ENCODE measurements at regions not wholly inside any gene's neighbourhood (a gene's known extent, or its start where the extent isn't known, plus 50 kb on each side); places are given as distances from the start of the nearest gene placed in this dataset.

DNA sequence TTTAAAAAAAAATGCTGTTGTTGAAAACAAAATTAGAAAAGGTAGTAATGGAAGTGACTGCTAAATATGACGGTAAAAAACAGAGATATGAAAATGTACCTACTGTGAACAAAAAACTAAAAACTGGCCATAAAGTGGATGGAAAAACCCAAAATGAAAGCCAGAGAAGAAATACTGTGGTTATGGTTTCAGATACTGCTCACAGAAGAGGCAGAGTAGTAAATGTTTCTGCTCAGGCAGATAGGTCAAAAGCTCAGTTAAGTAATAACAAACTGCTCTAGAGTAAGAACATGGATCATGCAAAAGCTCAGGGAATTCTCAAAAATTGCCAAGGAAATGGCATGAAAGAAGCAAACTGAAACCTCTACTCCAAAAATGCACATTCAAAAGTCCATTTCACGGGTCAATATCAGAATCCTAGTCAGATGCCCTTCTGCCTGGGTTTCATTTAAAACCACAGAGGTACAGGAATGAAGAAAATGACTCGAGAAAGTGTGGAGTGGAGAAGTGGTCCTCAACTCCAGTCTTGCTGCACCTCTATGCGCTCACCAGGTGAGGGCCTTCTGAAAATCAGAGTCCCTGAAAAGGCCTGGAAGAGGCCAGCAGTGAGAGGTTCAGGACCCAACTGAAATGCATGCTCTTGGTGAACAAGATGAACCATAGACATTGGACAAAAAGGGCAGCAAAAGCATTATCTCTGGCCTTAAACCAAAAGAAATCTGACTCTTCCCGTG, 315.0 kb upstream of the SPRY2 start:
- H3K27me3 ChIP-seq (ENCODE audit: control insufficient read depth, insufficient read depth, low read length): peaks cover 2% of the 10 kb centered on the region
- TF ChIP-seq, protein P1, sequence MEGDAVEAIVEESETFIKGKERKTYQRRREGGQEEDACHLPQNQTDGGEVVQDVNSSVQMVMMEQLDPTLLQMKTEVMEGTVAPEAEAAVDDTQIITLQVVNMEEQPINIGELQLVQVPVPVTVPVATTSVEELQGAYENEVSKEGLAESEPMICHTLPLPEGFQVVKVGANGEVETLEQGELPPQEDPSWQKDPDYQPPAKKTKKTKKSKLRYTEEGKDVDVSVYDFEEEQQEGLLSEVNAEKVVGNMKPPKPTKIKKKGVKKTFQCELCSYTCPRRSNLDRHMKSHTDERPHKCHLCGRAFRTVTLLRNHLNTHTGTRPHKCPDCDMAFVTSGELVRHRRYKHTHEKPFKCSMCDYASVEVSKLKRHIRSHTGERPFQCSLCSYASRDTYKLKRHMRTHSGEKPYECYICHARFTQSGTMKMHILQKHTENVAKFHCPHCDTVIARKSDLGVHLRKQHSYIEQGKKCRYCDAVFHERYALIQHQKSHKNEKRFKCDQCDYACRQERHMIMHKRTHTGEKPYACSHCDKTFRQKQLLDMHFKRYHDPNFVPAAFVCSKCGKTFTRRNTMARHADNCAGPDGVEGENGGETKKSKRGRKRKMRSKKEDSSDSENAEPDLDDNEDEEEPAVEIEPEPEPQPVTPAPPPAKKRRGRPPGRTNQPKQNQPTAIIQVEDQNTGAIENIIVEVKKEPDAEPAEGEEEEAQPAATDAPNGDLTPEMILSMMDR (IDR thresholded peaks at IDR 0.05; ENCODE audit: insufficient read depth, low read length, poor library complexity, severe bottlenecking): no peak
- no peaks in the 10 kb centered on the region for H3K36me3 ChIP-seq (ENCODE audit: control insufficient read depth, insufficient read depth, low read length)
- no peak overlapping the region for H3K4me3 ChIP-seq (ENCODE audit: low read depth, low read length)
- DNase-seq (ENCODE audit: low read depth): no peak

DNA sequence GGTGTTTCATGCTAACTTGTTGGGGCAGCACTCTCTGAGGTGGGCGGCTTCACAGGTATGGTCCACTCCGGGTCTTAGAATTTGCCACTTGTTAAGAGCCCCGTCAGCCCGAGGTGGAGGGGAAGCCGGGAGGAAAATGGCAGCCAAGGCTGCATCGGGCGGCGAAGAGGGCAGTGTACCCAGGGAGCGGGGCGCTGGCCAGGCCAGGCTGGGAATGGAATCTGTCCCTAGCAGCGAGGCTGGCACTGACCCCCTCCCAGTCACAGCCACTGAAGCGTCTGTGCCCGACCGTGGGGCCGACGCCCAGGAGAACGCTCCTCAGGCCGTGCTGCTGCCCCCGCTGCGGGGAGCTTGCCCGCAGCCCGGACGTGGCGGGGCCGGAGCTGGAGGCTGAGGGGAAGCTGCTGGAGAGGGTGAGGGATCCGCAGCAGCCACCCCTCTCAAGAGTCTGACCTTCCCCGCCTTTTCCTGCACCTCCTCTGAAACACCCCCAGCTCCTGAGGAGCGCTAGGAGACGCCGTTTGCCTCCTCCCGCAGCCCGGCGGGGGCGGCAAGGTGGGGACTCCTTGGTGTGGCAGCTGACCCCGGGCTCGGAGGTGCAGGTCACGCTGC, 313.8 kb upstream of the SPRY2 start:
- peak overlapping the region; percentile 69 for H3K4me3 ChIP-seq (ENCODE audit: low read depth, low read length)
- H3K36me3 ChIP-seq (ENCODE audit: control insufficient read depth, insufficient read depth, low read length): no peaks in the 10 kb centered on the region
- peaks cover 2% of the 10 kb centered on the region for H3K27me3 ChIP-seq (ENCODE audit: control insufficient read depth, insufficient read depth, low read length)
- TF ChIP-seq, protein P1 (IDR thresholded peaks at IDR 0.05; ENCODE audit: insufficient read depth, low read length, poor library complexity, severe bottlenecking): no peak
- no peak for DNase-seq (ENCODE audit: low read depth)

DNA sequence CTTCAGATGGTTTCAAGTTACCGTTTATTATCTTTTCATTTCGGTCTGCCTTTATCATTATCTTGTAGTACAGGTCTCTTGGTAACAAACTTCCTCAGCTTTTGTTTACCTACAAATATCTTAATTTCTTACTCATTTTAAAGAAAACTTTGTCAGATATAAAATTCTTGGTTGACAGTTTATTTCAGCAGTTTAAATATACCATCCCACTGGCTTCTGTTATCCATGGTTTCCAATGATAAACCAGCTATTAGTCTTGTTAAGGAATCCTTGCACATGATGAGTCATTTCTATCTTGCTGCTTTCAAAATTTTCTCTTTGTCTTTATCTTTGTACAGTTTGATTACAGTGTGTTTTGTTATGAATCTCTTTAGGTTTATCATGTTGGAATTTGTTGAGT, 308.3 kb upstream of the SPRY2 start:
- TF ChIP-seq, protein P1 (IDR thresholded peaks at IDR 0.05; ENCODE audit: insufficient read depth, low read length, poor library complexity, severe bottlenecking): no peak
- H3K27me3 ChIP-seq (ENCODE audit: control insufficient read depth, insufficient read depth, low read length): no peaks in the 10 kb centered on the region
- no peak overlapping the region for H3K4me3 ChIP-seq (ENCODE audit: low read depth, low read length)
- no peaks in the 10 kb centered on the region for H3K36me3 ChIP-seq (ENCODE audit: control insufficient read depth, insufficient read depth, low read length)
- DNase-seq (ENCODE audit: low read depth): no peak

DNA sequence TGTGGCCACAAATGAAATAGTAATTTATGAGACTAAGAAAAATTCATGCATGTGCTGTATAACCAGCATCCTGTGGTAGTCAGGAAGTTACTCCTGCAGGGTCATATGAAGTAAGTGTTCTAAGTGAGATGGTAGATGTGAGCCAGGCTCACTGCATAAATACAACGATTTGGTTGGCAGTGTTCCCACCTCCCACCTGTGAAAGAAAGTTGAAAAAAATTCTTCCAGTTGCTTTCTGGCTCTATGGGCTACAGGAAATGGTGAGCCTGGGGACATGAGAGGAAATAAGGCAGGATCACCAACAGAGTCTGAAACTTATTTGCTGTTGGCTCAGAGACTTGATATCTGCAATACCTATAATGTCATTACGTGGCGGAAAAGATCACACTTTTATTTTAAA, 301.7 kb upstream of the SPRY2 start:
- DNase-seq (ENCODE audit: low read depth): no peak
- no peaks in the 10 kb centered on the region for H3K27me3 ChIP-seq (ENCODE audit: control insufficient read depth, insufficient read depth, low read length)
- TF ChIP-seq, protein P1 (IDR thresholded peaks at IDR 0.05; ENCODE audit: insufficient read depth, low read length, poor library complexity, severe bottlenecking): no peak

DNA sequence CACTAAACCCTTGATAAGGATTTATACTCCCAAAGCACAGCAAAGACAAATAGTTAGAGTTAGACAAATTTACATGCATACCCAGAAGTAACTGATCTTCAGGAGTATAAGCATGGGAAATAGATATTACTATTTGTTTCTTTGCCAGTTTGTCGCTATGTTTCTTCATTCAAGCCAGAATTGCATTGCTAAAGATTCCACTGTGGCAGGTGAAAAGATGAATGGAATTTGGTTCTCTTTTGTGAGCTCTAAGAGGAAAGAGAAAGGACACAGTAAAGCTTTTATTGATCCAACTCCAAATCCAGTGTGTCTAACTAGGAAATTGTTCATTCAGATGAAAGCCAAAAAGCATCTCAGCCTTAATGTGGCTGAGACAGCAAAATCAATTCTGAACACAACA, 292.3 kb upstream of the SPRY2 start:
- H3K36me3 ChIP-seq (ENCODE audit: control insufficient read depth, insufficient read depth, low read length): no peaks in the 10 kb centered on the region
- TF ChIP-seq, protein P1 (IDR thresholded peaks at IDR 0.05; ENCODE audit: insufficient read depth, low read length, poor library complexity, severe bottlenecking): no peak
- no peak for DNase-seq (ENCODE audit: low read depth)

More for the DNA sequence above, 301.7 kb upstream of the SPRY2 start:
- no peak overlapping the region for H3K4me3 ChIP-seq (ENCODE audit: low read depth, low read length)
- no peaks in the 10 kb centered on the region for H3K36me3 ChIP-seq (ENCODE audit: control insufficient read depth, insufficient read depth, low read length)

More for the DNA sequence above, 292.3 kb upstream of the SPRY2 start:
- H3K4me3 ChIP-seq (ENCODE audit: low read depth, low read length): no peak overlapping the region
- no peaks in the 10 kb centered on the region for H3K27me3 ChIP-seq (ENCODE audit: control insufficient read depth, insufficient read depth, low read length)
